CD4-positive, alpha-beta memory T cell (primary cell): ENCODE measurements at regions not wholly inside any gene's neighbourhood (a gene's known extent, or its start where the extent isn't known, plus 50 kb on each side); places are given as distances from the start of the nearest gene placed in this dataset.
"Not testable (repeated sequence)": the region's sequence is repeated elsewhere in the genome, so short reads cannot be mapped to it uniquely, and the experiment has no call there.

Experiments used
- CTCF ChIA-PET: fragments of 350-600 bp; sonication (Branson Sonifier 250); formaldehyde crosslinking; loops from one replicate; lab custom pipeline; 2021; ENCODE audit warnings: inconsistent platforms; ENCODE audit not compliant: partially characterized antibody; lab: Charles Lee
- POLR2A ChIA-PET: fragments of 350-600 bp; sonication (Branson Sonifier 250); formaldehyde crosslinking; loops from one replicate; lab custom pipeline; 2021; ENCODE audit not compliant: partially characterized antibody; lab: Charles Lee
- DNase-seq, 5 donors: peaks; one replicate each; pipeline versions ENCODE4 v3.0.0 to v3.0.0-alpha.2; 2020 to 2022; ENCODE audit warnings: mixed read lengths in 1 of 5
- H3K27ac ChIP-seq: one replicate; pipeline ENCODE4 v1.7.0; 2013; ENCODE audit warnings: low read depth, low read length
- H3K27me3 ChIP-seq: 2 replicates; pipeline ENCODE4 v1.7.0; 2013; ENCODE audit warnings: mild to moderate bottlenecking, low read length, moderate library complexity; ENCODE audit not compliant: insufficient read depth
- H3K36me3 ChIP-seq: 2 replicates; pipeline ENCODE4 v1.7.0; 2013; ENCODE audit warnings: mild to moderate bottlenecking, low read length, moderate library complexity; ENCODE audit not compliant: insufficient read depth
- H3K4me1 ChIP-seq: 2 replicates; pipeline ENCODE4 v1.7.0; 2013; ENCODE audit warnings: mild to moderate bottlenecking, low read length, moderate library complexity; ENCODE audit not compliant: insufficient read depth
- H3K4me3 ChIP-seq, 2 donors: one replicate each; pipeline ENCODE4 v1.7.0; 2013; ENCODE audit warnings: low read length in 2 of 2, mild to moderate bottlenecking in 1 of 2
- H3K9me3 ChIP-seq, 2 donors: one replicate each; pipeline ENCODE4 v1.7.0; 2013; ENCODE audit warnings: low read length in 2 of 2, control low read depth in 1 of 2; ENCODE audit not compliant: control insufficient read depth in 1 of 2
- H3K27ac Mint-ChIP-seq, 7 donors: one replicate each; pipeline ENCODE4 v1.8.0; 2020 to 2021; ENCODE audit warnings: mixed read lengths in 7 of 7, mild to moderate bottlenecking in 6 of 7, inconsistent platforms in 3 of 7, moderate library complexity in 3 of 7
- H3K27me3 Mint-ChIP-seq, 2 donors: one replicate each; pipeline ENCODE4 v1.8.0; 2020 to 2021; ENCODE audit warnings: mixed read lengths in 2 of 2
- H3K36me3 Mint-ChIP-seq, 2 donors: one replicate each; pipeline ENCODE4 v1.8.0; 2020 to 2021; ENCODE audit warnings: mixed read lengths in 2 of 2, inconsistent platforms in 1 of 2, mild to moderate bottlenecking in 1 of 2
- H3K4me1 Mint-ChIP-seq, 4 donors: one replicate each; pipeline ENCODE4 v1.8.0; 2020 to 2021; ENCODE audit warnings: mixed read lengths in 4 of 4, mild to moderate bottlenecking in 1 of 4
- H3K4me3 Mint-ChIP-seq, 8 donors: one replicate each; pipeline ENCODE4 v1.8.0; 2020 to 2021; ENCODE audit warnings: mixed read lengths in 8 of 8, mild to moderate bottlenecking in 7 of 8, moderate library complexity in 6 of 8, inconsistent platforms in 3 of 8
- H3K9me3 Mint-ChIP-seq, 8 donors: one replicate each; pipeline ENCODE4 v1.8.0; 2020 to 2021; ENCODE audit warnings: mixed read lengths in 8 of 8, mild to moderate bottlenecking in 5 of 8, inconsistent platforms in 3 of 8, moderate library complexity in 1 of 8
- intact Hi-C: fragments of 100-400 bp; cut with micrococcal nuclease; formaldehyde crosslinking; loops from one replicate; pipeline ENCODE4 v1.15.1; 2023

DNA sequence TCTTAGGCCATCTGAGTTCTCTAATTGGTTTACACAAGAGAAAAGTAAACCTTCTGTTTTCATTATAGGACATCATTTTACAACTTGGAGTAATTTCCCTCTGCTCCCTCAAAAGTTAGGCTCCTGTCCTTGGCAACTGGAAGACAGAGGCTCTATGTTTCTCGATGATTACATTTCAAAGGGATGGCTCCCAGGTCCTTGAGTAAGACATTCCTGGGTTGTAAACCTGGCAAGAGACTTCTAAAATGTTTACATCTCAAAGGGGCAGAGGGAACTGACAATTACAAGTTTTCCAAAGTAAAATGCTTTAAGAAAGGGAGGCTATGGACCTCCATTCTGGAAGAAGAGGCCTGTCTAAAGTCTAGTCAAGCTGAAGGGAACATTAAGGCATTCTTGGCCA lies 268.3 kb upstream of the REG3G start:
- no peak overlapping the region for H3K27ac Mint-ChIP-seq
- ChIA-PET POLR2A (no interaction called here), CTCF (no interaction called here)
- H3K36me3 Mint-ChIP-seq: peaks cover 0 to 3% of the 10 kb centered on the region in 2 donors
- peaks cover 7 to 46% (median 33%) of the 10 kb centered on the region in 8 donors for H3K9me3 Mint-ChIP-seq
- H3K27me3 ChIP-seq: no peaks in the 10 kb centered on the region
- no peak overlapping the region for H3K27ac ChIP-seq
- H3K4me3 Mint-ChIP-seq: no peak overlapping the region
- intact Hi-C loops: no loop called here
- DNase-seq: no peak
- no peaks in the 10 kb centered on the region for H3K4me1 ChIP-seq
- H3K4me3 ChIP-seq: no peak overlapping the region
- no peaks in the 10 kb centered on the region for H3K9me3 ChIP-seq
- H3K4me1 Mint-ChIP-seq: no peaks in the 10 kb centered on the region
- H3K36me3 ChIP-seq: no peaks in the 10 kb centered on the region
- H3K27me3 Mint-ChIP-seq: no peaks in the 10 kb centered on the region

DNA sequence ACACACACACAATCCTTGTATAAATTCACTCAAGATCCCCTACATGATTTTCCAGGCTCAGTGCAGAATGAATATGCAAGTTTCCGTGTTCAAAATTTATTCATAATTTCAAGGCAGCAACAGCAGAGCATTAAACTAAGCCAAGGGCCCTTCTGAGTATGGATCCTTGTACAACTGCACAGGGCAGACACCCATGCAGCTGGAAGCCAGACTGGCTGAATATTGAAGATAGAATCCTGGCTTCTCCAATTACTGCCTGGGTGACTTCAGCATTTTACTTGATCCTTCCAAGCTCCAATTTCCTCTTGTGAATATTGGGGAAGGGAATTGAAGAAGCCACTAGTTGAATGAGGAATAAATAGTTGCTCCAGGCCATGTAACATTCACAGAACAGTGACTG lies 267.9 kb upstream of the REG3G start:
- Mint-ChIP-seq H3K27me3 (no peaks in the 10 kb centered on the region), H3K9me3 (peaks cover 7 to 50% (median 37%) of the 10 kb centered on the region in 8 donors), H3K36me3 (peaks cover 0 to 3% of the 10 kb centered on the region in 2 donors), H3K27ac (no peak overlapping the region), H3K4me3 (no peak overlapping the region), H3K4me1 (no peaks in the 10 kb centered on the region)
- no peak for DNase-seq
- H3K9me3 ChIP-seq: no peaks in the 10 kb centered on the region
- no peaks in the 10 kb centered on the region for H3K27me3 ChIP-seq
- ChIA-PET POLR2A (no interaction called here), CTCF (no interaction called here)
- no peak overlapping the region for H3K4me3 ChIP-seq
- no peaks in the 10 kb centered on the region for H3K36me3 ChIP-seq
- no peaks in the 10 kb centered on the region for H3K4me1 ChIP-seq
- H3K27ac ChIP-seq: no peak overlapping the region
- intact Hi-C loops: no loop called here

DNA sequence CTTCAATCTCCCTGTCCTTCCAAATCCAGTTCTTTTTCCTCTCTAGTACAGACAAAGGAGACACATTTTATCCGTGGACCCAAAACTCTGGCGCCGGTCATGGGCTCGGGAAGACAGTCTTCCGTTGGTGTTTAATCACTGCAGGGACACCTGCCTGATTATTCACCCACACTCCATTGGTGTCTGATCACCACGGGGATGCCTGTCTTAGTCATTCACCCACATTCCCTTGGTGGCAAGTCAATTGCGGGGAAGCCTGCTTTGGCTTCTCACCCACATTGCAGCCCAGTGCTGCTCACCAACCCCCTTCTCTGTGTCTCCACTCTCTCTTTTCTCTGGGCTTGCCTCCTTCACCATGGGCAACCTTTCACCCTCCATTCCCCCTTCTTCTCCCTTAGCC lies 266.7 kb upstream of the REG3G start:
- intact Hi-C loops, POLR2A ChIA-PET, H3K9me3 ChIP-seq, H3K4me1 ChIP-seq, H3K27ac ChIP-seq, CTCF ChIA-PET, H3K27me3 Mint-ChIP-seq, H3K27me3 ChIP-seq, H3K36me3 Mint-ChIP-seq, DNase-seq, H3K27ac Mint-ChIP-seq, H3K4me1 Mint-ChIP-seq, H3K36me3 ChIP-seq, H3K4me3 ChIP-seq: not testable (repeated sequence)
- H3K4me3 Mint-ChIP-seq: peak overlapping the region in 1 of 8 donors; percentile 32
- H3K9me3 Mint-ChIP-seq: peaks cover 7 to 59% (median 48%) of the 10 kb centered on the region in 8 donors

DNA sequence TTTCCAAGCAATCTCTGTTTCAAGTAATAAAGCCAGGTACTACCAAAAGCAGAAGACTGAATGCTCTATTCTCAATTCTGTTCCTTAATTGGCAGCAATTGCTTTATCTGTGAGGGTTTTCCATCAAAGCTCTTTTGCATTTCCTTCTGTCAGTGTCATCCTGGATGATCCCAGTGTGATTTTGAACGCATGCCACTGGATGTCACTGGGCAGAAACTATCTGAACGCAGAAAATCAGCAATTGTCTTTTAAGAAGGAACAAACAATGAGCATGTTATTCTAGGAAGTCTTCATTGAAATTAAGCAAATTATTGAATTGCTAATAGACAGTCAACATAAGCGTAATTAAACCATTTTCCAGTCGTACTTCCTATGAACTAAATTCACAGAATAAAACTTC lies 259.0 kb upstream of the REG3G start:
- Histone ChIP-seq H3K27ac (no peak overlapping the region), H3K36me3 (no peaks in the 10 kb centered on the region), H3K9me3 (no peaks in the 10 kb centered on the region), H3K4me1 (no peaks in the 10 kb centered on the region), H3K27me3 (no peaks in the 10 kb centered on the region), H3K4me3 (no peak overlapping the region)
- CTCF ChIA-PET: no interaction called here
- Mint-ChIP-seq H3K4me3 (no peak overlapping the region), H3K9me3 (peaks cover 5 to 39% (median 29%) of the 10 kb centered on the region in 8 donors), H3K4me1 (no peaks in the 10 kb centered on the region), H3K27ac (no peak overlapping the region), H3K36me3 (no peaks in the 10 kb centered on the region), H3K27me3 (no peaks in the 10 kb centered on the region)
- DNase-seq: no peak
- POLR2A ChIA-PET: no interaction called here
- intact Hi-C loops: no loop called here

DNA sequence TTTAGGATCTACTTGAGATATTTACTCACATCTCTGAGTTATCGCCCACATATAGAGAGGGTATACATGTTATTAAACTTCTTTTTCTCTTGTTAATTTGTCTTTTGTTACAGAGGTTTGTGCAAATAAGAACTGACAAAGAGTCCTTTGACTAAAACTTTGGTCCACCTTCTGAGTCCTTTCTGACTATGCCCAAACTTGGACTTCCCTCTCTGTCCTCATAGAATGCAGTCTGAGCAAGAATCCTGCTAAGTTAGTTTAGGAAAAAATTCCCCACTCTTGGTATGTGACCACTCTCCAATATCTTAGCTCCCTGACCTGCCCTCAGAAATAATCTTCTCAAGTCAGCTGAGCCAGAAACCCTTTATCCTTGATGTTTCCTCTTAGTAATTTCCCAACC lies 257.5 kb upstream of the REG3G start:
- no peaks in the 10 kb centered on the region for H3K36me3 Mint-ChIP-seq
- intact Hi-C loops: no loop called here
- H3K4me3 Mint-ChIP-seq: no peak overlapping the region
- ChIA-PET POLR2A (no interaction called here), CTCF (no interaction called here)
- Histone ChIP-seq H3K36me3 (no peaks in the 10 kb centered on the region), H3K27me3 (no peaks in the 10 kb centered on the region), H3K4me1 (no peaks in the 10 kb centered on the region), H3K4me3 (no peak overlapping the region), H3K9me3 (no peaks in the 10 kb centered on the region), H3K27ac (no peak overlapping the region)
- DNase-seq: no peak
- peaks cover 3 to 28% (median 14%) of the 10 kb centered on the region in 8 donors for H3K9me3 Mint-ChIP-seq
- H3K27ac Mint-ChIP-seq: no peak overlapping the region
- no peaks in the 10 kb centered on the region for H3K4me1 Mint-ChIP-seq
- H3K27me3 Mint-ChIP-seq: no peaks in the 10 kb centered on the region

DNA sequence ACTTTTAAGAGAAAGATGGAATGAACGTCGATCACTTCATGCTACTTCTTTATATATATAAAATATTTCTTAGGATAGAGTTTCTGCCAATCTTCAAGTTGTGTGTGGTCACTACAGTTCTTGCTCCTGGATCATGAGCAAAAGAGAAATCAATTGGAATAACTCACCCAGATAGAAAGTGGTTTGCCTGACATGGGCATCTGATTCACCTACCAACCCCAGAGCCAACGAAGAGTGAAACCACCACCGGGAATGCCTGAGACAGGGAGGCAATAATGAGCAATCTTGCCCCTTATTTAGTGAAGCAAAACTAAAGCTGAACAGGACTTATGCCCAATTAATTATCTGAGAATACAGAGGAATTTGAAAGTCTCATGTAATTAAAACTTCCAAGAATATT lies 250.2 kb upstream of the REG3G start:
- Histone ChIP-seq H3K27ac (no peak overlapping the region), H3K27me3 (no peaks in the 10 kb centered on the region), H3K36me3 (no peaks in the 10 kb centered on the region), H3K9me3 (no peaks in the 10 kb centered on the region), H3K4me3 (no peak overlapping the region), H3K4me1 (no peaks in the 10 kb centered on the region)
- ChIA-PET CTCF (no interaction called here), POLR2A (no interaction called here)
- Mint-ChIP-seq H3K4me3 (no peak overlapping the region), H3K36me3 (no peaks in the 10 kb centered on the region), H3K4me1 (no peaks in the 10 kb centered on the region), H3K9me3 (peaks cover 4 to 39% (median 26%) of the 10 kb centered on the region in 8 donors), H3K27ac (no peak overlapping the region), H3K27me3 (no peaks in the 10 kb centered on the region)
- no peak for DNase-seq
- intact Hi-C loops: no loop called here

DNA sequence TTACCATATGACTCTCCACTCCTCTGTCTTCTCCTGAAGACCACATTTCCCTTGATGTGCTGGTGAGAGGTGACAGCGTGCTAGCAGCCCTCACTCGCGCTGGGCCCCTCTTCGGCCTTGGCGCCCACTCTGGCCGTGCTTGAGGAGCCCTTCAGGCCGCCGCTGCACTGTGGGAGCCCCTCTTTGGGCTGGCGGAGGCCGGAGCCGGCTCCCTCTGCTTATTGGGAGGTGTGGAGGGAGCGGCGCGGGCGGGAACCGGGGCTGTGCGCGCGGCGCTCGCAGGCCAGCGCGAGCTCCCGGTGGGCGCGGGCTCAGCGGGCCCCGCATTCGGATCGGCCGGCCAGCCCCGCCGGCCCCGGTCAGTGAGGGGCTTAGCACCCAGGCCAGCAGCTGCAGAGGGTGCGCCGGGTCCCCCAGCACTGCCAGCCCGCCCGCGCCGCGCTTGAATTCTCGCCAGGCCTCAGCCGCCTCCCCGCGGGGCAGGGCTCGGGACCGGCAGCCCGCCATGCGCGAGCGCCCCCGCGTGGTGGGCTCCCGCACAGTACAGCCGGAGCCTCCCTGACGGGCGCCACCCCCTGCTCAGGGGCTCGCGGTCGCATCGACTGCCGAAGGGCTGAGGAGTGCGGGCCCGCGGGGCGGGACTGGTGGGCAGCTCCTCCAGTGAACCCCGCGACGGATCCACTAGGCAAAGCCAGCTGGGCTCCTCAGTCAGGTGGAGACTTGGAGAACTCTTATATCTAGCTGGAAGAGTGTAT lies 246.6 kb upstream of the REG3G start:
- Mint-ChIP-seq H3K36me3 (no peaks in the 10 kb centered on the region), H3K27me3 (no peaks in the 10 kb centered on the region), H3K4me3 (no peak overlapping the region), H3K27ac (no peak overlapping the region), H3K4me1 (no peaks in the 10 kb centered on the region), H3K9me3 (peaks cover 0 to 39% (median 26%) of the 10 kb centered on the region in 8 donors)
- Histone ChIP-seq H3K36me3 (no peaks in the 10 kb centered on the region), H3K9me3 (no peaks in the 10 kb centered on the region), H3K27ac (no peak overlapping the region), H3K4me3 (no peak overlapping the region), H3K27me3 (no peaks in the 10 kb centered on the region), H3K4me1 (no peaks in the 10 kb centered on the region)
- CTCF ChIA-PET: no interaction called here
- POLR2A ChIA-PET: no interaction called here
- DNase-seq: no peak
- intact Hi-C loops: no loop called here
